HepG2 (cell line): ENCODE measurements at regions not wholly inside any gene's neighbourhood (a gene's known extent, or its start where the extent isn't known, plus 50 kb on each side); places are given as distances from the start of the nearest gene placed in this dataset.
A peak's percentile ranks its signal among the peaks of the same experiment; 100 is the strongest.

Experiments used
- ATAC-seq: fragments of 200-7000 bp; cut with Tn5 transposase; 3 replicates; pipeline ENCODE4 v1.9.1; 2020; ENCODE audit warnings: mild to moderate bottlenecking, moderate library complexity
- BruUV-seq: library from RNA; stranded (reverse); fragments of 400-500 nt; replicated peaks from 2 replicates; lab custom pipeline; 2021; lab: Mats Ljungman, UMichigan
- CTCF ChIA-PET: fragments of 300-600 bp; formaldehyde crosslinking; extraction: SDS; loops from one replicate; lab custom pipeline; 2021; ENCODE audit warnings: low total read pairs, inconsistent platforms, low intra/inter-chr PET ratio; lab: Yijun Ruan, JAX
- POLR2A ChIA-PET: fragments of 350-600 bp; sonication (Branson Sonifier 250); formaldehyde crosslinking; loops from one replicate; lab custom pipeline; 2020; ENCODE audit warnings: antibody characterized with exemption, inconsistent platforms; lab: Yijun Ruan, JAX
- DNase-seq: peaks from one replicate; pipeline ENCODE4 v3.0.0-alpha.2; 2015; ENCODE audit warnings: low spot score
- FAIRE-seq: peaks from 3 replicates; lab custom pipeline; 2011; peaks lifted over from hg19 to GRCh38; lab: Jason Lieb, UNC
- H2AFZ ChIP-seq: one replicate; pipeline ENCODE4 v1.6.1; 2011; ENCODE audit warnings: low read length, inconsistent platforms
- H3K27ac ChIP-seq: fragments of 300-600 bp; 3 replicates; pipeline ENCODE4 v1.8.0; 2011; ENCODE audit warnings: mixed run types, mild to moderate bottlenecking, mixed read lengths, low read length, inconsistent platforms; ENCODE audit not compliant: insufficient read depth; ENCODE audit errors: extremely low read length
- H3K27me3 ChIP-seq, 2 experiments: fragments of 200-600 bp in 1 of 2; 2 replicates in 1 of 2; 3 replicates in 1 of 2; pipeline versions ENCODE4 v1.6.0 to v1.8.0; 2011; ENCODE audit warnings: low read length in 2 of 2, mild to moderate bottlenecking in 2 of 2, moderate library complexity in 2 of 2, inconsistent platforms in 1 of 2; ENCODE audit not compliant: insufficient read depth in 2 of 2, control insufficient read depth in 1 of 2
- H3K36me3 ChIP-seq, 2 experiments: fragments of 200-600 bp in 1 of 2; replicated peaks in 1 of 2; 2 replicates in 1 of 2; 3 replicates in 1 of 2; pipeline versions ENCODE4 v1.5.1 to v1.8.0; 2011; ENCODE audit warnings: low read length in 2 of 2, inconsistent platforms in 1 of 2; ENCODE audit not compliant: insufficient read depth in 2 of 2, control insufficient read depth in 1 of 2
- H3K4me1 ChIP-seq: 2 replicates; pipeline ENCODE4 v1.5.1; 2012; ENCODE audit warnings: low read length, inconsistent platforms; ENCODE audit not compliant: insufficient read depth
- H3K4me2 ChIP-seq: 2 replicates; pipeline ENCODE4 v1.6.0; 2011; ENCODE audit warnings: low read depth, low read length, inconsistent platforms
- H3K4me3 ChIP-seq, 3 experiments: fragments of 200-600 bp in 1 of 3; sonication (generic), shearing (Covaris generic) in 1 of 3; replicated peaks in 1 of 3; 2 replicates each; pipeline ENCODE4 v1.5.1; 2011 to 2016; ENCODE audit warnings: low read length in 3 of 3, inconsistent platforms in 2 of 3, low read depth in 2 of 3, mild to moderate bottlenecking in 2 of 3, control low read depth in 1 of 3, mixed read lengths in 1 of 3; ENCODE audit not compliant: insufficient read depth in 1 of 3
- H3K79me2 ChIP-seq: one replicate; pipeline ENCODE4 v1.6.1; 2011; ENCODE audit warnings: low read length, inconsistent platforms; ENCODE audit not compliant: insufficient read depth
- H3K9ac ChIP-seq: 2 replicates; pipeline ENCODE4 v1.6.0; 2011; ENCODE audit warnings: mild to moderate bottlenecking, low read depth, low read length, inconsistent platforms; ENCODE audit not compliant: insufficient read depth
- H3K9me3 ChIP-seq: 2 replicates; pipeline ENCODE4 v1.5.1; 2012; ENCODE audit warnings: mild to moderate bottlenecking, low read length
- H4K20me1 ChIP-seq: 2 replicates; pipeline ENCODE4 v1.6.0; 2011; ENCODE audit warnings: inconsistent platforms, mild to moderate bottlenecking, low read length, moderate library complexity; ENCODE audit not compliant: insufficient read depth
- ARID3A ChIP-seq: IDR thresholded peaks from 2 replicates; pipeline ENCODE4 v1.6.1; 2012; ENCODE audit warnings: low read depth, low read length, improper control_type of control experiment
- BATF2 ChIP-seq: sonication (generic); formaldehyde crosslinking; IDR thresholded peaks from 2 replicates; pipeline ENCODE4 v1.8.0; 2022; ENCODE audit warnings: mild to moderate bottlenecking, missing genetic modification reagents, moderate library complexity
- ERF ChIP-seq: IDR thresholded peaks from 2 replicates; pipeline ENCODE4 v1.6.1; 2018; ENCODE audit warnings: missing biosample characterization, missing genetic modification reagents
- STAG1 ChIP-seq: sonication (generic); formaldehyde crosslinking; IDR thresholded peaks from 2 replicates; pipeline ENCODE4 v1.4.0; 2020; ENCODE audit warnings: missing genetic modification reagents
- USF2 ChIP-seq, 2 experiments: sonication (generic) in 1 of 2; formaldehyde crosslinking in 1 of 2; IDR thresholded peaks; 2 replicates each; pipeline versions ENCODE4 v1.5.1 to v1.6.1; 2011 to 2020; ENCODE audit warnings: borderline replicate concordance in 1 of 2, low read depth in 1 of 2, low read length in 1 of 2, mild to moderate bottlenecking in 1 of 2, missing genetic modification reagents in 1 of 2, moderate library complexity in 1 of 2
- ZNF703 ChIP-seq: sonication (generic); formaldehyde crosslinking; IDR thresholded peaks from 2 replicates; pipeline ENCODE4 v1.5.1; 2020; ENCODE audit warnings: missing genetic modification reagents, mild to moderate bottlenecking, moderate library complexity, borderline replicate concordance
- WGBS: methylation state at CpG from one replicate; pipeline ENCODE4 v1.1.6; 2017; ENCODE audit warnings: low lambda C conversion rate; 5-methylcytosine and 5-hydroxymethylcytosine counted together
- in situ Hi-C: cut with HindIII; loops from 2 replicates; pipeline ENCODE4 v1.10.0; 2017; ENCODE audit warnings: low pct_unique_long_range_greater_than_20kb; ENCODE audit not compliant: extremely low pct_ligation_motif_present
- intact Hi-C: fragments of 100-400 bp; cut with micrococcal nuclease; formaldehyde crosslinking; loops from one replicate; pipeline ENCODE4 v1.10.0; 2022; ENCODE audit not compliant: unreplicated experiment
- TF ChIP-seq, protein P1 (sequence below): sonication (generic); formaldehyde crosslinking; IDR thresholded peaks from 2 replicates; pipeline ENCODE4; 2020; ENCODE audit warnings: missing genetic modification reagents, mild to moderate bottlenecking, borderline replicate concordance
- TF ChIP-seq, protein P2 (sequence below): sonication (generic); formaldehyde crosslinking; IDR thresholded peaks from 2 replicates; pipeline ENCODE4 v1.5.0; 2020; ENCODE audit warnings: mild to moderate bottlenecking, missing genetic modification reagents
- TF ChIP-seq, protein P3 (sequence below): sonication (generic); formaldehyde crosslinking; IDR thresholded peaks from 2 replicates; pipeline ENCODE4 v1.5.1; 2020; ENCODE audit warnings: missing genetic modification reagents, mild to moderate bottlenecking, borderline replicate concordance

- TF ChIP-seq, protein P1, sequence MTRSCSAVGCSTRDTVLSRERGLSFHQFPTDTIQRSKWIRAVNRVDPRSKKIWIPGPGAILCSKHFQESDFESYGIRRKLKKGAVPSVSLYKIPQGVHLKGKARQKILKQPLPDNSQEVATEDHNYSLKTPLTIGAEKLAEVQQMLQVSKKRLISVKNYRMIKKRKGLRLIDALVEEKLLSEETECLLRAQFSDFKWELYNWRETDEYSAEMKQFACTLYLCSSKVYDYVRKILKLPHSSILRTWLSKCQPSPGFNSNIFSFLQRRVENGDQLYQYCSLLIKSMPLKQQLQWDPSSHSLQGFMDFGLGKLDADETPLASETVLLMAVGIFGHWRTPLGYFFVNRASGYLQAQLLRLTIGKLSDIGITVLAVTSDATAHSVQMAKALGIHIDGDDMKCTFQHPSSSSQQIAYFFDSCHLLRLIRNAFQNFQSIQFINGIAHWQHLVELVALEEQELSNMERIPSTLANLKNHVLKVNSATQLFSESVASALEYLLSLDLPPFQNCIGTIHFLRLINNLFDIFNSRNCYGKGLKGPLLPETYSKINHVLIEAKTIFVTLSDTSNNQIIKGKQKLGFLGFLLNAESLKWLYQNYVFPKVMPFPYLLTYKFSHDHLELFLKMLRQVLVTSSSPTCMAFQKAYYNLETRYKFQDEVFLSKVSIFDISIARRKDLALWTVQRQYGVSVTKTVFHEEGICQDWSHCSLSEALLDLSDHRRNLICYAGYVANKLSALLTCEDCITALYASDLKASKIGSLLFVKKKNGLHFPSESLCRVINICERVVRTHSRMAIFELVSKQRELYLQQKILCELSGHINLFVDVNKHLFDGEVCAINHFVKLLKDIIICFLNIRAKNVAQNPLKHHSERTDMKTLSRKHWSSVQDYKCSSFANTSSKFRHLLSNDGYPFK (CRISPR knock-in tag) = no peak
- TF ChIP-seq ZNF703 = no peak
- TF ChIP-seq BATF2 (CRISPR knock-in tag) = no peak
- TF ChIP-seq STAG1 = peak; percentile 62
- TF ChIP-seq ERF = no peak
- TF ChIP-seq, protein P2, sequence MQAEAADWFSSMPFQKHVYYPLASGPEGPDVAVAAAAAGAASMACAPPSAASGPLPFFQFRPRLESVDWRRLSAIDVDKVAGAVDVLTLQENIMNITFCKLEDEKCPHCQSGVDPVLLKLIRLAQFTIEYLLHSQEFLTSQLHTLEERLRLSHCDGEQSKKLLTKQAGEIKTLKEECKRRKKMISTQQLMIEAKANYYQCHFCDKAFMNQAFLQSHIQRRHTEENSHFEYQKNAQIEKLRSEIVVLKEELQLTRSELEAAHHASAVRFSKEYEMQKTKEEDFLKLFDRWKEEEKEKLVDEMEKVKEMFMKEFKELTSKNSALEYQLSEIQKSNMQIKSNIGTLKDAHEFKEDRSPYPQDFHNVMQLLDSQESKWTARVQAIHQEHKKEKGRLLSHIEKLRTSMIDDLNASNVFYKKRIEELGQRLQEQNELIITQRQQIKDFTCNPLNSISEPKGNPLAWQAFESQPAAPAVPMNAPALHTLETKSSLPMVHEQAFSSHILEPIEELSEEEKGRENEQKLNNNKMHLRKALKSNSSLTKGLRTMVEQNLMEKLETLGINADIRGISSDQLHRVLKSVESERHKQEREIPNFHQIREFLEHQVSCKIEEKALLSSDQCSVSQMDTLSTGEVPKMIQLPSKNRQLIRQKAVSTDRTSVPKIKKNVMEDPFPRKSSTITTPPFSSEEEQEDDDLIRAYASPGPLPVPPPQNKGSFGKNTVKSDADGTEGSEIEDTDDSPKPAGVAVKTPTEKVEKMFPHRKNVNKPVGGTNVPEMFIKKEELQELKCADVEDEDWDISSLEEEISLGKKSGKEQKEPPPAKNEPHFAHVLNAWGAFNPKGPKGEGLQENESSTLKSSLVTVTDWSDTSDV = no peak
- TF ChIP-seq, all 625 proteins: peak for 3
Measured at GRCh38 chr7:85851571-85852193, 664.8 kb upstream of the SEMA3D start (continued).

- CTCF ChIA-PET = no interaction called here
- no peaks in the 10 kb centered on the region for H4K20me1 ChIP-seq
- no peak overlapping the region for H3K4me3 ChIP-seq
- FAIRE-seq (no peak), ATAC-seq (no peak), DNase-seq (no peak)
- intact Hi-C loops = loop anchor here (2.0 kb wide), 2 partner anchors 810 to 820 kb away; no protein-coding TSS in a partner anchor
- H3K9ac ChIP-seq = no peak overlapping the region
- no peak overlapping the region for H3K27ac ChIP-seq
- no TSS peak for BruUV-seq
- no peaks in the 10 kb centered on the region for H3K36me3 ChIP-seq
- 3% methylated on average over 1 of the region's 1 CpG for WGBS
- H3K27me3 ChIP-seq = no peaks in the 10 kb centered on the region
- no peak overlapping the region for H3K4me2 ChIP-seq
- H3K4me1 ChIP-seq = no peaks in the 10 kb centered on the region
- no peaks in the 10 kb centered on the region for H3K79me2 ChIP-seq
- no peak overlapping the region for H2AFZ ChIP-seq
- no peaks in the 10 kb centered on the region for H3K9me3 ChIP-seq
- POLR2A ChIA-PET = no interaction called here
- in situ Hi-C loops = loop anchor here (10.0 kb wide), 1 partner anchor 816 kb away; no protein-coding TSS in a partner anchor
- TF ChIP-seq, protein P3, sequence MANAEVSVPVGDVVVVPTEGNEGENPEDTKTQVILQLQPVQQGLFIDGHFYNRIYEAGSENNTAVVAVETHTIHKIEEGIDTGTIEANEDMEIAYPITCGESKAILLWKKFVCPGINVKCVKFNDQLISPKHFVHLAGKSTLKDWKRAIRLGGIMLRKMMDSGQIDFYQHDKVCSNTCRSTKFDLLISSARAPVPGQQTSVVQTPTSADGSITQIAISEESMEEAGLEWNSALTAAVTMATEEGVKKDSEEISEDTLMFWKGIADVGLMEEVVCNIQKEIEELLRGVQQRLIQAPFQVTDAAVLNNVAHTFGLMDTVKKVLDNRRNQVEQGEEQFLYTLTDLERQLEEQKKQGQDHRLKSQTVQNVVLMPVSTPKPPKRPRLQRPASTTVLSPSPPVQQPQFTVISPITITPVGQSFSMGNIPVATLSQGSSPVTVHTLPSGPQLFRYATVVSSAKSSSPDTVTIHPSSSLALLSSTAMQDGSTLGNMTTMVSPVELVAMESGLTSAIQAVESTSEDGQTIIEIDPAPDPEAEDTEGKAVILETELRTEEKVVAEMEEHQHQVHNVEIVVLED (CRISPR knock-in tag) = no peak
- TF ChIP-seq ARID3A (no peak), USF2 (IDR thresholded peaks at IDR 0.05; ENCODE audit: low read depth, low read length) (no peak), USF2 (CRISPR knock-in tag; IDR thresholded peaks at IDR 0.05; ENCODE audit: borderline replicate concordance) (no peak)
Measured at GRCh38 chr7:85850381-85850780, 663.5 kb upstream of the SEMA3D start.
